ENCODE measurements at regions not wholly inside any gene's neighbourhood (a gene's known extent, or its start where the extent isn't known, plus 50 kb on each side); places are given as distances from the start of the nearest gene placed in this dataset.

DNA sequence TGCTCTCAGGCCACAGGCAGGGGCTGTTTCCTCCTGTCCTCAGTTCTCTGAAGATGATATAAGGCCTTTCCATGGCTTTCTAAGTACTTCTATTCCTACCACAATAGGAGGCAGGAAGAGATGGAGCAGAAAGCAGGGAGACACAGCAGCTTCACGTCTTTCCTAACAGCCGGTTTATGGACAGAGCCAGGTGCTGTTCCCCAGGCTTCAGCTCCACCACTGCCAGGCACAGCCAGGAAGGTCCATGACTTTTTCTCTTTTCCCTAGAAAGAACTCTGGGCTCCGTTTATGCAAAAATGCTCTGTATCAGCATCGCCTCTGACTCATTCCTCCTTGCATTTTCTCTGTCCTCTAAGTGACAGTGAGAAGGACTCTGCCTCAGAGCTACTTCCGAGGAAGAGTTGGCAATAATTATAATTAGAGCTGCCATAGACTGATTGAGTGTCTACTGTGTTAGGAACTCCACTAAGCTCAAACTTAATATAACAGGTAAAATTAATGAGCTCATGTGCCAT, 478.5 kb downstream of the RASEF start:
- TF ChIP-seq CTCF (conservative IDR thresholded peaks at IDR 0.05; ENCODE audit: low read depth, low read length), result no peak
- no peak for TF ChIP-seq EZH2 (IDR thresholded peaks at IDR 0.05; ENCODE audit: borderline replicate concordance, low read depth, low read length, poor library complexity, severe bottlenecking)

Measured in A673 (cell line).